LHCN-M2 (cell line): ENCODE measurements at regions not wholly inside any gene's neighbourhood (a gene's known extent, or its start where the extent isn't known, plus 50 kb on each side); places are given as distances from the start of the nearest gene placed in this dataset.
A peak's percentile ranks its signal among the peaks of the same experiment; 100 is the strongest.

Experiments
- DNase-seq: peaks from one replicate; pipeline ENCODE4 v3.0.0-alpha.2; 2012; ENCODE audit warnings: low read depth

DNA sequence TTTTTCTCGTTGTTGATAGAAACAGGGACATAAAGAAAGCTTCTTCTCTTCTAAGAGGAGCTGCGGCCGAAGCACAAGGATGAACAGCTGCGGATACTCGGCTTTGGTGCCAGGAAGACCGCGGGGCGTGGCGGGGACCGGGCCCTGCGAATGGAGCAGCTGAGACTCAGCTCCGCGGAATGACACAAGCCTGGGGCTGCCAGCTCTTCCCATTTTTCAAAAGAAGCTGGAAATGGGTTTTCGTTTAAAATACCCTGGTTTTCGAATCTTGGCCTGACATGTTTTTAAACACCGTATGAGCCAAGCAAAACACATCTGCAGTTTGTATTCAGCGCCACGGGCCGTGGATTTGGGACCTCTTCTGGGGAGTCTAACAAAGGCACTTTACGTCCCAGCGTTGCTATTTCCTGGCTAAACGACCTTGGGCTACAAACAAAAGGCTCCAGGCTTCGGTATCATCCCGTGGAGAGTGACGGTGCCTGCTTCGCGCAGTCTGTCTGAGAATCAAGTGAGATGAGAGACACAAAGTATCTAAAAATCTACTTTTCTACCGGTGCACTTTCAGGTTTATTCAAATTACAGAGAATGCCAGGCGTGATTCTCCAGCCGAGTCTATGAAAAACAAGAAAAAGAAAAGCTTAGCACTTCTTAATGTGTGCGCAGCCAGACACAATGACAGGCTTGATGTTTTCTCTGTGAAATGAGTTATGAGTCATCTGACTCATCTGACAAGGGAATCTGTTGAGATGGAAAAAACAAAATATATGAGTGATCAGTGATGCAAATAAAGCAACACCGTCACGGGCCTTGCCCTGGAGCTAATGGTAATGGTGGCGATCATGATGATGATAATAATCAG, 114.0 kb upstream of the TMEM132D start:
- DNase-seq: peak; percentile 4

DNA sequence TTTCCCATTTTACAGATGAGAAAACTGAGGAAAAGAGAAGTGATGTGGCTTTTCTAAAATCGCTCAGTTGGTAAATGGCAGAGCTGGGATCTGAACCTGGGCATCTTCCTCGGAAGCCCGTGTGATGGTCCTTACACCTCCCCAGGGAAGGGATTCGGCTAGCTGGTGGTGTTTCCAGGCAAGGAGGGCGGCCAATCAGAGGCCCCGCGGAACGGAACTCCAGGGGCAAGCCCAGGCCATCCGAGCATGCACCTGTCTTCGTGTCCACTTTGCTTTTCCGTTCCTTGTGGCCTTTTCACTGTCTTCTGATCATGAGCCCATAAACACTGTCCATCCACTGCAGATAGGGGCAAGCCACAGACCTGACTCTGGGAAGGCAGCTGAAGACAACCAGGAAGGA, 114.8 kb upstream of the TMEM132D start:
- no peak for DNase-seq

DNA sequence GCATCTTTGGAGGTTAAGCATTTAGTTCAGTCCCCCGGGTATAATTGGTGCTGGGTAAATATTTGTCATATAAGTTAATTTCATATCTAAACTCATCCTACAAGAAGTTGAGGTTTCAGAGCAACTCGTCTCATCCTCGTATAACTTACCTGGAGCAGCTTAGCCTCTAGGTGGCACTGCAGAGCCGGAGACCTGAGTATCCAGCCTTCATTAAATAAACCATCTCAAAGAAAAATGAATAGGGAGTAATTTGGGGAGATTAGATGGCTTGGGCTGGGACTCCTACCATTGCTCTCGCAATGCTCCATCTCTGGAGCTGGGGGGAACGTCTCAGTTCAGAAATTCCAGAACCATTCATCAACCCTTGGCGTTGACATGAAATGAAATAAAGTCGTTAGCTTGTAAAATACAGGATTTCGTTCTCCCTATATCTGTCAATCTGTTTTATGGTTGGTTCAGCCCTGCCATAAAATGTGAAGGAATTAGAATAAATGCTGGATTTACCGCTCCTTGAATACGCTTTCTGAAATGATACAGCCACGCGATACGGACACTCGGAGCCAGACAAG, 122.9 kb upstream of the TMEM132D start:
- no peak for DNase-seq

DNA sequence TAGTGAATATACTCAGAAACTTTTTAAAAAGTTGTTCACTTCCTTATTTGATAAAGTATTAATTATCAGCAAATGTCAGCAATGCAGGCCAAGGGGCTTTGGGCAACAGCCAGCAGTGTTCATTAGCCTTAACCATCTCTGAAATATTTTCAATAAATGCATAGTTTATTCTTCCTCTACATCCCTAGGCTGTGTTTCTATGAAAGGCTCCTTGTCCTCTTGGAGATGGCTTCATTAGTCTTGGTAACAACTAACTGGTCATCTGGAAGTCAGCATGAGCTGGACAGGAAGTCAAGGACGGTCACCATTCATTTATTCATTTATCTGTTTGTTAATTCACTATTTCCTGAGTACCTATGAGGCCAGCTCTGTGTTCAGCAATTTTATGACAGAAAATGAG, 124.0 kb upstream of the TMEM132D start:
- DNase-seq: no peak

DNA sequence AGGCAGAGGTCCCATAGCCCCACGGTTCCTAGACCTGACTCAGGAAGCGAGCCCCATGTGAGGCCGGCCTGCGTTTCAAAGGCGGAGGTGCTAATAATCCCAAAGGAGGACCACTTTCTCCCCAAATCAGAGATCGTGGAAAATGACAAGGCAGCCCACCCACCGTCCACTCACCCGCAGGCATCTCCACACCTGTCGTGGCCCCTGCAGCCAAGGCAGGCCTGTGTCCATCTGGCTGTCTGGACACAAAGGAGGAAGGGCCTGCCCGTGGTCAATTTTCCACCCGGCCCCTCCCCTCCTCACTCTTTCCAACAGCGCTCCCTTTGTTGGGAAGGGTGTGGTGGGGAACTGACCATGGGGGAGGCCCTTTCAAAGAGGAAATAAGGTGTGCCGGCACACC, 125.3 kb upstream of the TMEM132D start:
- no peak for DNase-seq

DNA sequence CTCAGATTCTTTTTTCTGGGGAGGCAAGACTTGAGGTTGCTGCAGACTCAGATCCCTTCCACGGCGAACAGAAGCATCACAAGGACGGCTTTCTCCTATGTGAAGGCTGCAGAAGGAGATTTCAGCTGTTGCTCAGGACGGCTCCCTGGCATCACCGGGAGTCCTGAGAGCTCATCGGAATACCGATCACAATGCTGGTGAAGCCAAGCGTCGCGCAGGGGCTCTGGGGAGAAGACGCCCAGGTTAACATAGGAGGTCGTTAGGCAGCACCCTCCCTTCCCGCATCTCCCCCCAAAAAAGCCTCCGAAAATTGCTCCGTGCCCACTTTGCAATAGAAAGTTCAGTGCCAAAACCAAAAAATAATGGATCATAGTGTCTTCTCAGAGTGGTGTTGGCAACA, 127.2 kb upstream of the TMEM132D start:
- DNase-seq: no peak

DNA sequence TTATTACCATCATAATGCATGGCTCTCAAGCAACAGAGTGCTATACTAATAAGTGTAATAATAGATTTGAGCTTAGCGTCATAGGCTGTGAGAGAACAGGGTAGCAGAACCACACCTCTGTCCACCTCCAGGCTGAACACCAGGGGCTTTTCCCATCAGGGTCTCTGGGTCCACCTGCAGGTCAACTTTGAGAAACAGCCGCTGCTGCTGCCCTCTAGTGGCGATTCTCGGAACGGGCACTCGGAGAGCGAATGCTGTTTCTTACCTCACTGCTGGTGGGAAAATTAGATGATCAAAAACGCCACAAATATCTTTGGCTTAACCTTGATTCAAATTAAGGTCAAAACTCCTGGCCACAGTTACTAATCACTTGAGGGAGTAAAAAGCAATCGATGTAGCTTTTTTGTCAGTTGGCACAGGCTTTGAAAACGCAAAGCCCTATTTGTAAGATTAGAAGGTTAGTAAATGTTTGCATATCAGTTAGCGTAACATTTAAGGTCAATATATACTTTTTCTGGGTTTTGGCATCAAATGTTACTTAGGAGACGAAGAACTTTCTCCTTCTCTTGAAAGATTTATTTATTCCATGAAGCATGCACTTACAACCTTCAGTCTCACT, 127.9 kb upstream of the TMEM132D start:
- no peak for DNase-seq

DNA sequence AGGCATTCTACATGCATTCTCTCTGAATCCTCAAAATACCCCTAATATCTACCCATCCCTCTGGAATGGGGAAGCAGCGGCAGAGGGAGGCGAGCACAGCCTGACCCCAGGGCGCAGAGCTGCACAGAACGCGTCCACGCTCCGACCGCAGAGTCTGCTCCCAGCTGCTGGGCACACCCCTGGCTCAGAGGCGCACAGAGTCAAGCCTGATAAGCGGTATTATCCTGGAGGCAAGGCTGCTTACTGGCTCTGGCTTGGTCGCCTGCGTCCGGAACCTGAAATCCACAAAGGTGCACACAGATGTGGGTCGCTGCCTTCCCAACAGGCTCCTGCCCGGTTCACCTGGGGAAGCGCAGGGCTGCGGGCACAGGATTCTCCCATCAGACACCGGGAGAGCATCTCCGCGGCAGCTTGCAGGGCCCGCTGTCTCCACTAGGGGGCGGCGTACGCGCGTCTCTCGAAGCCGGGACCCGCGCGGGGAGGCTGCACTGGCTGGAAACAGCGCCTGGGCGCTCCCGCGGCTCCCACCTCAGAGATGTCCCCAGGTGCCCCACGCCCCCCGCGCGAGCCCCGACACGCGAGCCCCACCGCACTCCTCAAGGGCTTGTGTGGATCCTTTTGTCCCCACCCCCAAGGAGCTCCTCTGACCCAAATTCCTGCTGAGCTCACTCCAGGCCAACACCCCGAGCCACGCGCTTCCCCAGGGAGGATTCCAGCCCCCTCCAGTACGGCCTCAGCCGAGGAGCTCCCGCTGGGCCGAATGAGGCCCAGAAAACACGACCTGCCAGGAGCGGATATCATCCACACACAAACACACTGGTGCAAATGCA, 120.1 kb upstream of the FZD10 start:
- DNase-seq: no peak

DNA sequence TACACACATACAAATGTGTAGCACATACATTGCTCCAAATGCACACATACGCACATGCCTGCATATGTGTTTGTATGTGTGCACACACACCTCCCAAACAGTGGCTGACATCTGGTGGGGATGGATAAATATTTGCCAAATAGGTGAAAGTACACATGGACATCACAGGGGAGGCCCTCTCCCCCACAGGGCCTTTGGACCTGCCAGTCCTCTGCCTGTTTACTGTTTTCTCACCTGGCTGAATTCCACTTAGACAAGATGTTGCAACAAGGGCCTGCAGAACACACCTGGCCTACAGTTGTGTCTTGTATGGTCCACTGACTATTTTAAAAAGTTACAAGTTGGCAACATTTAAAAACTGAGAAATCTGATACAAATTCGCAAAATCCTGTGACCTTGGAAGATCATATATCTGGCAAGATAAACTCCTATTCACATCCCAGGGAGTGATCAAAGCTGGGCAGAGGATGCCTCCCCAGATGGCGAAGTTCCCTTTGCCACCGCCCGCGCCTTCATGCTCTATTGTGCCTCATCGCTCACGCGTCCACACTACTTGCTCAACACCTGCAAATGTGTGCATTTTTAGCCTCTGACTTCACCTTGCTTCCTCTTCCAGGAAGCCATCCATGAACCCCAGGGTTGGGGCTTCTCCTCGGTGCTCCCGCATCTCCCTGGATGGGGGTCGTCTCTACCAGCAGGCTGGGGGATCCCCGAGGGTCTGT, 118.4 kb upstream of the FZD10 start:
- DNase-seq: no peak

DNA sequence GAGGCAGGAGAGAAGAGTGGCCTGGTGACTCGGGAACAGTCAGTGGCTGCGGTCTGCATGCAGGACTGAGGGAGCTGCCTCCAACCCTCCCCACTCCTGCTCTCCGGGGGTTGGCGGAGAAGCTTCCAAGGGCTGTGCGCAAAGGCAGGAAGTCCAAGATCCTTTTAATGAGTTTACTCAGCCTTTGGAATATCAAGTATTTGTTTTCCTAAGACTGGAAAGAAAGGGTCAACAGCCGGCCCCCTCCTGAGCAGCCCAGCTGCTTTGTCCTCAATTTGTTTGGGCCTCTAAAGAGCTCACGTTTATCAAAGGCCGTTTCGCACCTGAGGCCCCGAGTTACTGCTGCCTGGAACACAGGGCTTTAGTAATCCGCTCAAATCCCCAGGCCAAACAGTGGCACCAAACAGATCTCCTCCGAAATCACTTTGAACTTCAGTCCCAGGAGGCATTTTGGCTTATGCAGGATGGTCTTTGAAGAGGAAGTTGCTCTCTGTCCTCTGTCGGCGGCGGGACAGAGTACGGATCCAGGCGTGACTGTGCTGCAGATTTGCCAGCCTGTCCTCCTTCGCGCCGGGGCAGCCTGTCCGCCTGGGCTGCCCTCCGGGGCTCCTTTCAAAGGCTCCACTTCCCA, 117.2 kb upstream of the FZD10 start:
- DNase-seq: no peak

DNA sequence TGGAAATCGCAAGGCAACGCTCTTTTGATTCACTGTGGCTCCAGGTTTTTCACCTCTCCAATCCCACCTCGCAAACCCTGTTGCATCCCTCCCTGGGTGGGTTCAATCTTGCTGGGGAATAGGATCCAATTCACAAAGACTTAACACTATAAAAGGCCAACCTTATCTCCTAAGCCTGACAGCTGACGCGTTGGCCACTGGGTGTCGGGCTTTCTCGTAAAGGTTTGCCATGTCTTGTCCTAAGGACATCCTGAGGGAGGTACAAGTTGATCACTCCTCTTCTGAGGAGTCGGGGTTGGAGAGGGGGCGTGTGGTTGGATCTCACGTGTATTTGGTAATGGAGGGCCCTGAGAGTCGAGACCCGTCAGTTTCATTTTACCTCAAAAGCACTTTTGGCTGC, 112.6 kb upstream of the FZD10 start:
- no peak for DNase-seq

DNA sequence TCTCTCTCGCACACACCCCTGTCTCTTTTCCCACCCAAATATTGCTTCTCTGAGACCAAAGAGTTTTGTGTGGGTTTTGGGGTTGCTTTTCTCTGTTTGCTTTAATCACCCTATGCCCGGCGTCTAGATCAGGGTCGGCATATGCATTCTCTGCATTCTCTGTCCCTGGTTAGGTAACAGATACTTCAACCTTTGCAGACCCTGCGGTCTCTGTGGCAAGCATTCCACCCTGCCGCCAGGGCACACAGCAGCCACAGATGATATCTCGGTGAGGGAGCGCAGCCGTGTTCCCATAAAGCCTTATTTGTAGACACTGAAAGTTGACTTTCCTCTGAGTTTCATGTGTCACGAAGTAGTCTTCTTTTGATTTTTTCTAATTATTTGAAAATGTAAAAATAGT, 110.4 kb upstream of the FZD10 start:
- DNase-seq: no peak

DNA sequence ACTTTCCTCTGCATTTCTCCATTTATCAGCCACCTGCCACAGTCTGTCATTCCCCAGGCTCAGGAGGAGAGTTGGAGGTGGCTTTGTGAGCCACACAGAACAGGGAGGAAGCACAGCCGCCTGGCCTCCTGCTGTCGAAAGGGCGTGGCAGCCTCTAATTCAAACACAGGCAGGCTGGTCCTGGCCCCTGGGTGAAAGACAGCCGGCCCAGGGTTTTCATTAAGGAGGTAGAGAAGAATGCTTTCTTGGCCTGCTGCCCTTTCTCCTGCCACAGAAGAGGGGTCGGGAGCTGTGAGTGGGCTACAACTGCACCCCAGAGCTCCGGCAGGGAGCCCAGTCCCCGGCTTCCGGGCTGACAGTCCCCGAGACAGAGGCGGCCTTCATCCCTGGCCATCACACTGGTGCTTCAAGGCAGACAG, 108.6 kb upstream of the FZD10 start:
- no peak for DNase-seq

DNA sequence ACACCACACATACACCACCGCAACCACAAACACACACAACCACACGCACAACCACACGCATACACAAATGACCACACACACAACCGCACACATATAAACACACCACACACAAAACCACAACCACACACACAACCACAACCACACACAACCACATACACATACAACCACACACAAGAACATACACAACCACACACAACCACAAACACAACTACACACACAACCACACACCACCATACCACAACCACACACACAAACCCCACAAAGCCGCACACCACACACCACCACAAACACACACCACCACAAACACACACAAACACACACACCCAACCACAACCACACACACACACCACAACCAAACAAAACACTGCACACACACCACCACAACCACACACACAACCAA, 107.5 kb upstream of the FZD10 start:
- no peak for DNase-seq

DNA sequence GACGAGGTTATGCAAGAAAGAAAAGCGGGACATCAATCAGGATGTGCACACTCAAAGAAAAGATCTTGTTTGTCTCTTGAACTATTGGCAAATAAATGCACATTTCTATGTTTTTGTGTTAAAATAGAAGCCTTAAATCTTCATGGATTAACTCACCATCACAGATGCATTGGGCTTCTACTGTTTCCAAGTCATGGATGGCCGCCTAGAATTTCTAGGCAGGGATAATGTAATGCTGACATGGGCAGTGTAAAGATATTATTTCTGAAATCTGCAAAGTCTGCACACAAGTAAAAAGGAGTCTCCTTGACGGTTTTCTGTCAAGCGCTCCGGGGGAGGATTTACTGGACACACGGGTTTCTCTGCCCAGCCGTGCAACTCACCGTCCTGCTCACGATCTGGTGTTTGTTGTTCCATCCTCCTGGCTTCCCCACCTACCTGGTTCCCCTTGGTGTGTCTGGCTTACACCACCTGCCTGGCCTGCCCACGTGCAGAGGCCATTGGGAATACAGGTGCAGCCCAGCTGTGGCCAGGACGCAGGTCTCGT, 103.3 kb upstream of the FZD10 start:
- DNase-seq: no peak

DNA sequence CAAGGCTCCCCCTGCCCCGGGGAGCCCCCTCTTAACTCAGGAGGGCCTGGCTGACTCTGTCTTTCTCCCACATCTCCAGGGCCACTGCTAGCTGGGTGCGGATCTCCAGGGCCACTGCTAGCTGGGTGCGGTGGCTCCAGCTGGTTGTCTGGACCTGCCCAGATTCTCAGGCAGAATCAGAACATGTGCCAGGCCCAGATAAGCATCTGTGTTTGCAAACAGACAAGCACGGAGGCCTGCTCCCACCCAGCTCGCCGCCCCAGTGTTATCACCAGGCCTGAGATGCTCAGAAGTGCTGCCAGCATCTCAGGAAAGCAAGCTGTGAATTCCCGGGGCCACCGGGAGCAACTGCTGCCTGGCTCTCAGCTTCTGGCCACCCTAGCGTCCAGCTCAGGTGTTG, 98.4 kb upstream of the FZD10 start:
- DNase-seq: no peak

DNA sequence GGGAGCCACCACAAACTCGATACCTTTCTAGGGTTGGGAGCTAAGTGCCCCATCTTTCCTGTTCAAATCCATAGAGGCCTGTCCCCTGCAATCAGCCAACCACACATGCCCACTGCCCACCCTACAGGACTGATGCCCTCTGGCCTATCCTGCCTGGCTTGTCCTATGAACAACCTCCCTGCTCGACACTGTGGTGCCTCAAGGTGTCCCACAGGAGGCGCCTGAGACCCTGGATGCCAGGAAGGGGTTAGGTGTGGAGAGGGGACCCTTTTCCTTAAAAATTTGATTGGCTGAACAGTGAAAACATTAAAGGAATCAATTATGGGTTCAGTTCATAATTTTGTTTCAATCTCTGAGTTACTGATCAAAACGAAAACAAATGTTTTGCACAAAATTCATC, 97.3 kb upstream of the FZD10 start:
- no peak for DNase-seq

DNA sequence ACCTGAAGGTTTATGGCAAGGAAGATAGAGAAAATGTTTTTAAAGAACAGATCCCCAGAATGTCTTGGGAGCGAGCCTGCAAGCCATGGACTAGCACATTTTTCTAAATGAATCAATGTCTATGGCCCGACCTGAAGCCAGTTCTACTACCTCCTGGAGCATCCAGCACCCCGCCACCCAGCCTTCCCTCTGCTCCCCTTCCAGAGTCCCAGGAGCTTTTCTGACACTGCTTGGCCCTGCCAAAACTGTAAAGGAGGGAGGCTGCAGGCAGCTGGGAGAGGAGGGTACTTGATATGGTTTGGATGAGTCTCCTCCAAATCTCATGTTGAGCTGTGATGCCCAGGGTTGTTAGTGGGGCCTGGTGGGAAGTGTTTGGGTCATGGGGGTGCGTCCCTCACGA, 95.5 kb upstream of the FZD10 start:
- DNase-seq: no peak

DNA sequence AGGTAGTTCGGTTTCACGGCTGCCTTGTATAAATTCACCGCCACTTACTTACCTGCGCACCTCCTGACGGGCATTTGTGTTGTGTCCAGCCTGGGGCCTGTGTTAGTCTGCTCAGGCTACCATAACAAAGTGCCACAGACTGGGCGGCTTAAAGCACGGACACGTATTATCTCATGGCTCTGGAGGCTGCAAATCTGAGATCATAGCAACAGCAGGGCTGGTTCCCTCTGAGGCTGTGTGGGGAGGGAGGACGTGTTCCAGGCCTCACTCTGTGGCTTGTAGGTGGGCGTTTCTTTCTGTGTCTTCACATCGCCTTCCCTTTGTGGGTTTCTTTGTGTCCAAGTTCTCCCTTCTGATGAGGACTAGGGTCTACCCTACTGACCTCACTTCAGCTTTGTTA, 93.5 kb upstream of the FZD10 start:
- DNase-seq: no peak

DNA sequence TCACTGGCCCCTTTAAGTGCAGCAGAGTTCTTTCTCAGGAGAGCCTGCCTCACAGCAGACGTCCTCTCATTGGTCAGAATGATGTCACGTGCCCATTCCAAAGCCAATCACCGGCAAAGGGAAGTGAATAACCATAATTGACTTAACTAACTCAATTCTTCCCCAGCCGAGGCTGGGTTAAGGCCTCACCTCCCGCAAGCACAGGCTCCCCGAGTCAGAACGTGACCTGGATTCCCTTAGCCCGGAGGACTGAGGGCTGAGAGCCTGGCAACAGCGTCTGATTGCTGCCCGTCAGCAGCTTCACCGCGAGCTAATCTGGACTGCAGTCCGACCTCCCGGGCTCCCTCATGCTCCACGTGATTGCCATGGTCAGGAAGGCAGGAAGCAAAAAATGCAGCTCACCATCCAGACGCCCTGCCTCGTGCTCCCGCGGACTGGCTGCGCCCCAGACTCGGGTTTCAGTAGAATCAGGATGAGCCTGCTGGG, 92.1 kb upstream of the FZD10 start:
- no peak for DNase-seq

DNA sequence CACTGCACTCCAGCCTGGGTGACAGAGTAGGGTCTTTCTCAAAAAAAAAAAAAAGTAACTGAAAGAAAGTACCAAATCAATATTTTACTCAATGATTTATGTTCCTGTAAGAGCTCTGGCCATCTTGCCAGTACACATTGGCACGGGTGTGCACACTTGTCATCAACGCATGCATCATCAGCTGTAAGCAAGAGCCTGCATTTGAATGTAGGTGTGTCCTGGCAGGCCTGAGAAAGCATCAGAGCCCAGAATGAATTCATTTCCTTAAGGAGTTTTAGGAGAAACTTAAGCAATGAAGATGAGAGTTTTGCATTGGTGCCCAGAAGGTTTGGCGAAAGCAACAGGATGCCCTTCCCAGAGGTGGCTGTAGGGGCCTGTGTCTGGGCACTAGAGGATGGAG, 88.5 kb upstream of the FZD10 start:
- DNase-seq: no peak
